GM23338 (cell line): ENCODE measurements at regions not wholly inside any gene's neighbourhood (a gene's known extent, or its start where the extent isn't known, plus 50 kb on each side); places are given as distances from the start of the nearest gene placed in this dataset.

ENCODE experiments used
- ATAC-seq: fragments of 200-7000 bp; cut with Tn5 transposase; 3 replicates; pipeline ENCODE4 v1.9.1; 2020
- DNase-seq: peaks from one replicate; pipeline ENCODE4 v3.0.0-alpha.2; 2015; ENCODE audit warnings: low spot score
- H2AFZ ChIP-seq: fragments of 200-600 bp; sonication (generic); 2 replicates; pipeline ENCODE4 v1.8.0; 2016; ENCODE audit warnings: antibody characterized with exemption, mild to moderate bottlenecking, moderate library complexity
- H3F3A ChIP-seq: fragments of 200-600 bp; sonication (generic); replicated peaks from 2 replicates; pipeline ENCODE4 v1.8.0; 2017; ENCODE audit warnings: antibody characterized with exemption, mixed run types, low read depth
- H3K27ac ChIP-seq: fragments of 200-600 bp; sonication (generic); 2 replicates; pipeline ENCODE4 v1.6.1; 2016; ENCODE audit warnings: low read depth
- H3K27me3 ChIP-seq: fragments of 200-600 bp; sonication (generic); 2 replicates; pipeline ENCODE4 v1.8.0; 2016; ENCODE audit warnings: mild to moderate bottlenecking, mixed run types, moderate library complexity; ENCODE audit not compliant: insufficient read depth
- H3K36me3 ChIP-seq: fragments of 200-600 bp; sonication (generic); 2 replicates; pipeline ENCODE4 v1.8.0; 2016; ENCODE audit warnings: mild to moderate bottlenecking; ENCODE audit not compliant: insufficient read depth
- H3K4me1 ChIP-seq: fragments of 200-600 bp; sonication (generic); 2 replicates; pipeline ENCODE4 v1.8.0; 2016; ENCODE audit warnings: mild to moderate bottlenecking, moderate library complexity; ENCODE audit not compliant: insufficient read depth
- H3K4me2 ChIP-seq: fragments of 200-600 bp; sonication (generic); 2 replicates; pipeline ENCODE4 v1.7.1; 2017; ENCODE audit warnings: mixed run types
- H3K4me3 ChIP-seq: fragments of 200-600 bp; sonication (generic); 2 replicates; pipeline ENCODE4 v1.6.1; 2016; ENCODE audit warnings: mixed run types
- H3K79me2 ChIP-seq: fragments of 200-600 bp; sonication (generic); replicated peaks from 2 replicates; pipeline ENCODE4 v1.8.0; 2017; ENCODE audit warnings: mild to moderate bottlenecking; ENCODE audit not compliant: insufficient read depth
- H3K9me2 ChIP-seq: fragments of 200-600 bp; sonication (generic); 2 replicates; pipeline ENCODE4 v1.8.0; 2017; ENCODE audit not compliant: insufficient read depth
- H4K20me1 ChIP-seq: fragments of 200-600 bp; sonication (generic); replicated peaks from 2 replicates; pipeline ENCODE4 v1.8.0; 2017; ENCODE audit warnings: mild to moderate bottlenecking; ENCODE audit not compliant: insufficient read depth
- H3K27ac Mint-ChIP-seq: 2 replicates; pipeline ENCODE4 v1.8.0; 2020; ENCODE audit warnings: inconsistent platforms, mild to moderate bottlenecking, moderate library complexity, mixed read lengths
- H3K27me3 Mint-ChIP-seq: 3 replicates; pipeline ENCODE4 v1.8.0; 2022; ENCODE audit warnings: low read depth, mild to moderate bottlenecking, moderate library complexity, mixed read lengths, inconsistent platforms; ENCODE audit not compliant: insufficient read depth, poor library complexity
- H3K36me3 Mint-ChIP-seq: 3 replicates; pipeline ENCODE4 v1.8.0; 2021; ENCODE audit warnings: low read depth, mild to moderate bottlenecking, inconsistent platforms, moderate library complexity, mixed read lengths
- H3K4me1 Mint-ChIP-seq: 3 replicates; pipeline ENCODE4 v1.8.0; 2020; ENCODE audit warnings: mild to moderate bottlenecking, inconsistent platforms, mixed read lengths
- H3K4me3 Mint-ChIP-seq: 3 replicates; pipeline ENCODE4 v1.8.0; 2021; ENCODE audit warnings: moderate library complexity, mild to moderate bottlenecking, inconsistent platforms, mixed read lengths
- H3K9me3 Mint-ChIP-seq: 3 replicates; pipeline ENCODE4 v1.8.0; 2020; ENCODE audit warnings: moderate library complexity, mild to moderate bottlenecking, inconsistent platforms, mixed read lengths
- CREB1 ChIP-seq: fragments of 250-450 bp; sonication (Bioruptor Pico); IDR thresholded peaks from 2 replicates; pipeline ENCODE4 v1.5.0; 2020; ENCODE audit warnings: low read depth, mild to moderate bottlenecking, moderate library complexity
- CTCF ChIP-seq, 2 experiments: fragments of 200-600 bp in 1 of 2; sonication (generic) in 1 of 2; conservative IDR thresholded peaks; 2 replicates each; pipeline versions ENCODE4 v1.5.1 to v1.6.1; 2016 to 2017; ENCODE audit warnings: antibody characterized with exemption in 2 of 2, low read depth in 2 of 2, mild to moderate bottlenecking in 2 of 2, moderate library complexity in 1 of 2
- EZH2 ChIP-seq: fragments of 200-600 bp; sonication (generic); IDR thresholded peaks from one replicate; pipeline ENCODE4 v1.8.0; 2017; ENCODE audit warnings: antibody characterized with exemption, mild to moderate bottlenecking, low read depth; ENCODE audit not compliant: unreplicated experiment
- EZH2phosphoT487 ChIP-seq: fragments of 200-600 bp; sonication (generic); IDR thresholded peaks from one replicate; pipeline ENCODE4 v1.8.1; 2018; ENCODE audit warnings: antibody characterized with exemption; ENCODE audit not compliant: unreplicated experiment
- JUNB ChIP-seq: IDR thresholded peaks from one replicate; pipeline ENCODE4 v1.6.1; 2016; ENCODE audit warnings: antibody characterized with exemption; ENCODE audit not compliant: unreplicated experiment
- NANOG ChIP-seq: IDR thresholded peaks from 2 replicates; pipeline ENCODE4 v1.6.1; 2016; ENCODE audit warnings: antibody characterized with exemption, borderline replicate concordance
- POLR2AphosphoS5 ChIP-seq: IDR thresholded peaks from 2 replicates; pipeline ENCODE4 v1.6.1; 2016; ENCODE audit warnings: antibody characterized with exemption, low read depth
- REST ChIP-seq: IDR thresholded peaks from one replicate; pipeline ENCODE4 v1.6.1; 2018; ENCODE audit warnings: antibody characterized with exemption; ENCODE audit not compliant: unreplicated experiment
- STAT1 ChIP-seq: IDR thresholded peaks from one replicate; pipeline ENCODE4 v1.6.1; 2016; ENCODE audit warnings: antibody characterized with exemption; ENCODE audit not compliant: unreplicated experiment
- ZNF114 ChIP-seq: fragments of 250-450 bp; sonication (Bioruptor Pico); IDR thresholded peaks from 2 replicates; pipeline ENCODE4 v1.5.0; 2020; ENCODE audit warnings: mild to moderate bottlenecking, moderate library complexity
- ZNF331 ChIP-seq: fragments of 250-450 bp; sonication (Bioruptor Pico); IDR thresholded peaks from 2 replicates; pipeline ENCODE4 v1.5.0; 2020; ENCODE audit warnings: low read depth, mild to moderate bottlenecking, moderate library complexity

GRCh38 chr14:58752771-58753201, 115.0 kb downstream of the DACT1 start:
- peaks cover 27% of the 10 kb centered on the region for H3K4me1 Mint-ChIP-seq
- DNase-seq (no peak), ATAC-seq (no peak)
- Histone ChIP-seq H3F3A (no peaks in the 10 kb centered on the region), H3K36me3 (no peaks in the 10 kb centered on the region), H3K27ac (no peak overlapping the region), H3K4me1 (peaks cover 22% of the 10 kb centered on the region), H3K79me2 (no peaks in the 10 kb centered on the region), H2AFZ (no peak overlapping the region), H3K4me3 (no peak overlapping the region), H4K20me1 (no peaks in the 10 kb centered on the region), H3K9me2 (no peaks in the 10 kb centered on the region), H3K27me3 (no peaks in the 10 kb centered on the region), H3K4me2 (no peak overlapping the region)
- no peaks in the 10 kb centered on the region for H3K9me3 Mint-ChIP-seq
- no peaks in the 10 kb centered on the region for H3K27me3 Mint-ChIP-seq
- no peak overlapping the region for H3K4me3 Mint-ChIP-seq
- TF ChIP-seq NANOG (no peak), EZH2phosphoT487 (no peak), JUNB (no peak), CTCF (conservative IDR thresholded peaks at IDR 0.05; ENCODE audit: low read depth in 2 of 2) (no peak), REST (no peak), STAT1 (no peak)
- H3K27ac Mint-ChIP-seq, result no peak overlapping the region
- no peaks in the 10 kb centered on the region for H3K36me3 Mint-ChIP-seq

GRCh38 chr14:58755031-58755925, 117.5 kb downstream of the DACT1 start:
- no peaks in the 10 kb centered on the region for H3K36me3 ChIP-seq
- Mint-ChIP-seq H3K27ac (no peak overlapping the region), H3K9me3 (no peaks in the 10 kb centered on the region), H3K4me1 (peaks cover 27% of the 10 kb centered on the region), H3K27me3 (no peaks in the 10 kb centered on the region), H3K4me3 (no peak overlapping the region), H3K36me3 (no peaks in the 10 kb centered on the region)
- H3K9me2 ChIP-seq, result no peaks in the 10 kb centered on the region
- DNase-seq, result peak; percentile 51
- no peaks in the 10 kb centered on the region for H3K79me2 ChIP-seq
- H3F3A ChIP-seq, result no peaks in the 10 kb centered on the region
- peak overlapping the region; percentile 42 for H3K4me2 ChIP-seq
- peaks cover 22% of the 10 kb centered on the region for H3K4me1 ChIP-seq
- no peaks in the 10 kb centered on the region for H4K20me1 ChIP-seq
- no peaks in the 10 kb centered on the region for H3K27me3 ChIP-seq
- no peak overlapping the region for H3K27ac ChIP-seq
- no peak overlapping the region for H3K4me3 ChIP-seq
- ATAC-seq, result peak; percentile 91
- H2AFZ ChIP-seq, result peak overlapping the region; percentile 64
- no peak for TF ChIP-seq POLR2AphosphoS5
- TF ChIP-seq ZNF114 (CRISPR knock-in tag), result no peak
- TF ChIP-seq REST, result no peak
- no peak for TF ChIP-seq STAT1
- TF ChIP-seq NANOG, result no peak
- no peak for TF ChIP-seq EZH2
- no peak for TF ChIP-seq EZH2phosphoT487
- no peak for TF ChIP-seq JUNB
- no peak for TF ChIP-seq ZNF331
- no peak for TF ChIP-seq CTCF (conservative IDR thresholded peaks at IDR 0.05; ENCODE audit: low read depth in 2 of 2)
- no peak for TF ChIP-seq CREB1
